HG03108 (cell line): ENCODE measurements at regions not wholly inside any gene's neighbourhood (a gene's known extent, or its start where the extent isn't known, plus 50 kb on each side); places are given as distances from the start of the nearest gene placed in this dataset.

Source experiments
- ATAC-seq: cut with Tn5 transposase; IDR thresholded peaks from one replicate; pipeline ENCODE4 v1.9.1; 2021; ENCODE audit warnings: moderate library complexity; ENCODE audit not compliant: unreplicated experiment

DNA sequence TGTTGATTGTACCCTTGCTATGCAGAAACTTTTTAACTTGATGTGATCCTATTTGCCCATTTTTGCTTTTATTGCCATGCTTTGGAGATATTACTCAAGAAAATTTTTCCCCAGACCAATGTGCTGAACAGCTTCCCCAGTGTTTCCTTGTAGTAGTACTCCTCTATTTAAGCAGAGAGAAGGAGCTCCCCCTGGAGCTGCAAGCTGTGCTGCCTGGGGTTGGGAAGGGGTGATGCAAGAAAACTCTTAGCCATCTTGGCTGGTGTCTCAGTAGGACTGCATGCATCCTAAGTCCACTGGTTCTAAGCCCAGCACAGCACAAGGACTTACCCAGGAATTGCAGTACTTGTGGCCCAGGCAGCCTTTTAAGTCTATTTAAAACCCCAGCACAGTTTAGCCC lies 121.6 kb downstream of the NTMT2 start:
- ATAC-seq, result no peak

DNA sequence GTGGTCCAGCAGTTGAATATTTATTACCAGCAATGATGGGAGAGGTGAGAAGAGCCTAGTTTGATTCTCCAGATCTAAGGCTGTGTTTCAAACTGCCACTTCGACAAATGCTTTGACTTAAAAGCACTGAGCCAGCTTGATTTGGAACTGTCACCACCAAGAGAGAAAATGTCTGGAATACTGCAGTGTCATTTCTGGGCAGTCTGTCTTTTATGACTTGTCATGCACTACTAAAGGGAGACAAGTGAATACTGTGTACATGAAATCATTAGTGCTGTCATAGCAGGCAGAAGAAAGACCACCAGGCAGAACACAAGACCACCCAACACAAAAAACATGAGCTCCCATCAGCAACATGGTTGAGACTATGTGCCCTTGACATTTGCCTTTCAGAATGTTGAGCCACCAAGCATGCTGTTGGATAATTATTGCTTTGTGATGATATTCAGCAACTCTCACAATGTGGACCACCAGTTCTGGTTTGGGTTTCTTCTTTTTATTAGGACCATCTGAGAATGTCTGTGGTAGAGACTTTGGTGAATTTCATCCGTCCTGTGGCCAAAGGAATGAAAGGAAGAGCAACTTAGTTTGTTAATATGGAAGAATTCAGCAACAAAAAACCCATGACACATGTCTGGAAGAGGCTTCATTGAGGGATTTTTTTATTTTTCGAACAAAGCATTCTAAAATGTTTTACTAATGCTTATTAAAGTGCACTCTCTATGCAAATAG lies 125.8 kb downstream of the NTMT2 start:
- ATAC-seq, result no peak

DNA sequence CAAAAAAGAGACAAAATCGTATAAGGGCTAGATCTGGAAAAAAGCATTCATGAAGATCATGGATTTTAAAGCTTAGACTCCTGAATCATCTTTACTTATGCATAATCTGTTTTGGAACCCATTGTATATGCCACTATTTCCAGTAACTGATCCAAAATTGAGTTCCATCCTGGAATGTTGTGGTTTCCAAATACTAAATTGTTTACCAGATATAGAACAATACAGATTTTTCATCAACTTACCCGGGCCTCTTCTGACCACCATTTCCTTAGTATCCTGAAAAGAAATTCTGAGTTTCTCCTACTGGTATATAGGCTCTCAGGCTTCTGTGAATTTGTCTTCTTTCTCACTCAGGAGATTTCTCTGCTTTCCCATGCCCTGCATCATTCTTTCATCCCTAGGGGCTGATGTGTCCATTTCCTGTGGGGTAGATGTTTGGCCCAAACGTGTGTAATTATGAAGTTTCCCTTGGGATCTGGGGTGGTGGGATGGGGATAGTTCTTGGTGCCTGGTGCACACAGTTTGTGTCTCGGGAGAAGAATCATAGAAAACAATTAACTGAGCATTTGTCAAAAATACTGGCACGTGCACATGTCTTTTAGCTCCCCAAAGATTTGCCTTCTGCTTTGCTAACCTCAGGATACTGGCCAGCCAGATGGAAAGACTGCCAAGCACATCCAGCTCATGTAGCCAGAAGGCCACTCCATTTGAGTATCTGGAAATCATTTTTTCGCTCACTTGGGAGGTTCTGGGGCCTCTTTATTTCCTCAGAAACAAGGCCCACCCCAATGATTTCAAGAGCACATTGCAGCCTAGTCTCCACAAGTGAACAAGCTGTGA lies 127.8 kb downstream of the NTMT2 start:
- no peak for ATAC-seq

- ATAC-seq, result no peak
These were observed 128.4 kb downstream of the NTMT2 start for GRCh38 chr1:170274131-170274501.

GRCh38 chr1:170277985-170278384 lies 132.2 kb downstream of the NTMT2 start:
- ATAC-seq, result no peak

DNA sequence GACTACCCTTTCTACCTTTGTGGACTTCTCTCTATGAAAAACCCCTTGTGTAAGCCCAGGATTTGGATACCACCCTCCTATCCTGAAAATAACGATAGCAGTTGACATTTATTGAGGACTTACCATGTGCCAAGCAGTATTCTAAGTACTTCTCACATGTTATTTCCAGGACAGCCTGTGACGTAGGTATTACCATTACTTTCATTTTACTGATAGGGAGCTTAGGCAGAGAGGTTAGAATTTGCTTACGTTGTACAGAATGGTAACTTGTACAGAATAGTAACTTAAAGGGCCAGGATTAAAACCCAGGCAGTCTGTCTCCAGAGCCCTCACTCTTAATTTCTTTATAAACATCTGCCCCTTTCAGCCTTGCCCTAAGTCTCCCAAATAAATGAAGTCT lies 138.3 kb downstream of the NTMT2 start:
- ATAC-seq, result no peak

- ATAC-seq, result no peak
These were observed 138.8 kb downstream of the NTMT2 start for GRCh38 chr1:170284512-170284911.

GRCh38 chr1:170284951-170285350 lies 139.2 kb downstream of the NTMT2 start:
- no peak for ATAC-seq

- no peak for ATAC-seq
These were observed 142.4 kb downstream of the NTMT2 start for GRCh38 chr1:170288155-170288554.

DNA sequence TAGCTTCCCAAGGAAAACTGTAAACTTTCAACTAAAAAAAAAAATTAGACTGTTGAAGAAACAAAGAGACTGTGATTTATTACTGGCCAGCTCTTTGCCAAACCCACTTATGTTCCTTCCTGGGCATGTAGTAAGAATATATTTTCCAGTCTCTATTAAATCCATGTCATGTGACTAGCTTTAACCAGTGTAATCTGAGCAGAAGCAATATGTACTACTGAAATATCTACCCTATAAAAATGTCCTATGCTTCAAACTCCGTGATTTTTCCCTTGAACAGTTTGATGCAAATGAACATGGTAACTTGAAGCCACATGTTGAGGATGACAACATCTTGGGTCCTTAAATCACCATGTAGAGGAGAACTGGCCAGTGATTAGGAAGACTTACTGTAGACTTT lies 144.5 kb downstream of the NTMT2 start:
- ATAC-seq, result no peak

GRCh38 chr1:170290991-170291390 lies 145.2 kb downstream of the NTMT2 start:
- no peak for ATAC-seq

- no peak for ATAC-seq
These were observed 145.8 kb downstream of the NTMT2 start for GRCh38 chr1:170291516-170291915.

GRCh38 chr1:170296211-170296610 lies 150.5 kb downstream of the NTMT2 start:
- ATAC-seq, result no peak

DNA sequence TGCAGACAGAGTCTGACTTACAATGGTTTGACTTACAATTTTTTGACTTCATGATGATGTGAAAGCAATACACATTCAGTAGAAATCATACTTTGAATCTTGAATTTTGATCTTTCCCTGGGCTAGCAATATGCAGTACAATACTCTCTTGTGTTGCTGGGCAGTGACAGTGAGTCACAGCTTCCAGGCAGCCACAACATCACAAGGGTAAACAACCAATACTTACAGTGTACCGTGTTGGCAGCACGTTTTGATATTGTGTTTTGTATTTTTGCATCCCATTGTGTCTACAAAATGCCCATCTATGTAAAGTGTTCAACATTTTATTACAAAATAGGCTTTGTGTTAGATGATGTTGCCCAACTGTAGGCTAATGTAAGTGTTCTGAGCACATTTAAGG lies 150.9 kb downstream of the NTMT2 start:
- no peak for ATAC-seq

- no peak for ATAC-seq
These were observed 155.8 kb downstream of the NTMT2 start for GRCh38 chr1:170301596-170301995.

GRCh38 chr1:170303034-170303433 lies 157.3 kb downstream of the NTMT2 start:
- ATAC-seq, result no peak

DNA sequence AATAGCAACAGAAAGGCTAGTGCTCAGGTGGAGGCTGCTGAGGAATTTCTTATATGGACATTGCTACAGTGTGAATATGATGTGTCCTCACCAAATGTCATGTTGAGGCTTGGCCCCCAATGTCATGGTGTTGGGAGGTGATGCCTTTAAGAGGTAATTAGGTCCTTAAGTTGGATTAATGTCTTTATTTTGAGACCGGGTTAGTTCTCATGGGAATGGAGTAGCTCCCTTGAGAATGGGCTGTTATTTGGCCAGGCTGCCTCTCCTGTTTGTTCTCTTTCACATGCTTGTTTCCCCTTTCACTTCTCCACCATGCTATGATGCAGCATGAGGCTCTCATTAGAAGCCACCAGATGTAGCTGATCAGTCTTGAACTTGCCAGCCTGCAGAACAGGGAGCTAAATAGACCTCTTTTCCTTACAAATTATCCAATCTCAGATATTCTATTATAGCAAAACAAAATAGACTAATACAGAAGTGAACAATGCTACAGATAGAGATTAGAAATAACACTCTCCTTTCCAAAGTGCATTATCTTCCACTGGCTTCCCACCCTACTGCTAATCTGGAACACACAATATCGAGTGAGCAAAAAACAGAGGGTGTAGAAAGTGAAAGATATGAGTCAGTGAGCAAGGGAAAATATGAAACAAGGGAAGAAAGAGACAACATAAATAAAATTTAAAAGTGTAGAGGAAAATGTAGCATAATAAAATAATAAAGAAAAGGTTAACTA lies 160.2 kb downstream of the NTMT2 start:
- ATAC-seq, result no peak

DNA sequence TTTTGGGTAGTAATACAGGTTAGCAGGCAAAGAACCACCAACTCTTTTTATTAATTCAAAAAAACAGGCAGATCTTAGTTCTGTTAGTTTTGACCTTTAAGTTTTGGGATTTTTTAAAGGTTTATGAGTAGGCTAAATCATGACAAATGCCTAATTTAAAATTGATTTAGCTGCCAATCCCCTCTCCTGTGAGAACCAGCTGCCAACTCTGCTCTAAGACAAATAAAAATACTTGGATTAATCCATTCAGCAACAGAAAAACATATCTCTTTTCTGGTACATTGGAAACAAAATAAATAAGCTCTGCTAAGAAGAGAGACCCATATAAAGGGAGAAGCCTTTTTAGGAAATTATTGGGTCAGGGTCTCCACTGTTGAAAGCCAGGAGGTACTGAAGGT lies 160.8 kb downstream of the NTMT2 start:
- no peak for ATAC-seq

- no peak for ATAC-seq
These were observed 161.2 kb downstream of the NTMT2 start for GRCh38 chr1:170306948-170307347.

GRCh38 chr1:170307426-170307825 lies 161.7 kb downstream of the NTMT2 start:
- ATAC-seq, result no peak

DNA sequence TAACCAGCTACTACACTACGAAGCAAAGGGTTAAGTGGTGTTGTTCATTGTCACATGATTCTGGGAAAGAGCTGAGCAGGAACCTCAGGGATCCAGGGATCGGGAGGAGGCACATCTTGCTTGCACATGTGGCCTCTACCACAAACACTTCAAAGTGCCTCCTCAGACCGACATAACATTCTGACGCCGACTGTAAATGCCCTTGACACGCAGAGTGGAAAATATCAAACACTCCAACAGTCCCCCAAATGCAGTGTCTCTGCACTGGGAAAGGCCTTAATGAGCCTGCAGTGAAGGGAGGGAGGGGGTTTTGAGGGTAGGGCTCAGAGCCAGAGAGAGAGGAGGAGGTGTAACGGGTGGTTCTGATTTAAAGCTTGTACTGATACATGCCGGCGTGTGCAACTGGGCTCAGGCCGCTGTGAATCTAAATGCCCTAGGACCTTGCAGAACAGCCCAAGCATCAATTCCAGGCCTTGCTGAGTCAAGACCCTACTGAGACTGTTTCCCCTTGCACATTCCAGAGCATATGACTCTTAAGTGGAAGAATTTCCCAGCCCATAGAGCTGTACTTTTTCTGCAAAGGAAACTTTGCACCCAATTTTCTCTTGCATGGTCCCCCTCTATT lies 163.7 kb downstream of the NTMT2 start:
- no peak for ATAC-seq
